ENCODE measurements at regions not wholly inside any gene's neighbourhood (a gene's known extent, or its start where the extent isn't known, plus 50 kb on each side); places are given as distances from the start of the nearest gene placed in this dataset.

GRCh38 chr2:149849591-149849990, 262.0 kb upstream of the MMADHC start:
- DNase-seq = no peak

- DNase-seq = no peak
These were observed 261.6 kb upstream of the MMADHC start for GRCh38 chr2:149849136-149849535.

GRCh38 chr2:149841396-149841795, 253.8 kb upstream of the MMADHC start:
- DNase-seq = no peak

- no peak for DNase-seq
These were observed 244.7 kb upstream of the MMADHC start for GRCh38 chr2:149832324-149832723.

- DNase-seq = no peak
These were observed 241.1 kb upstream of the MMADHC start for GRCh38 chr2:149828520-149829210.

- DNase-seq = no peak
These were observed 240.1 kb upstream of the MMADHC start for GRCh38 chr2:149827585-149828126.

GRCh38 chr2:149826471-149827125, 239.0 kb upstream of the MMADHC start:
- no peak for DNase-seq

- DNase-seq = no peak
These were observed 237.9 kb upstream of the MMADHC start for GRCh38 chr2:149825473-149825872.

- DNase-seq = no peak
These were observed 236.6 kb upstream of the MMADHC start for GRCh38 chr2:149824136-149824535.

GRCh38 chr2:149819356-149819957, 231.9 kb upstream of the MMADHC start:
- no peak for DNase-seq

GRCh38 chr2:149816756-149817551, 229.4 kb upstream of the MMADHC start:
- peak; percentile 33 for DNase-seq

GRCh38 chr2:149815941-149816340, 228.4 kb upstream of the MMADHC start:
- no peak for DNase-seq

GRCh38 chr2:149814901-149815300, 227.3 kb upstream of the MMADHC start:
- no peak for DNase-seq

- DNase-seq = no peak
These were observed 226.5 kb upstream of the MMADHC start for GRCh38 chr2:149814049-149814448.

- DNase-seq = no peak
These were observed 221.0 kb upstream of the MMADHC start for GRCh38 chr2:149808556-149808955.

- DNase-seq = no peak
These were observed 219.1 kb upstream of the MMADHC start for GRCh38 chr2:149806651-149807050.

GRCh38 chr2:149800624-149801542, 213.3 kb upstream of the MMADHC start:
- DNase-seq = no peak

- DNase-seq = peak; percentile 54
These were observed 211.6 kb upstream of the MMADHC start for GRCh38 chr2:149799013-149799705.

GRCh38 chr2:149797030-149797429, 209.5 kb upstream of the MMADHC start:
- DNase-seq = no peak

GRCh38 chr2:149789549-149789948, 202.0 kb upstream of the MMADHC start:
- DNase-seq = no peak

- no peak for DNase-seq
These were observed 199.6 kb upstream of the MMADHC start for GRCh38 chr2:149787206-149787605.
